HK-2 (cell line): ENCODE measurements at regions not wholly inside any gene's neighbourhood (a gene's known extent, or its start where the extent isn't known, plus 50 kb on each side); places are given as distances from the start of the nearest gene placed in this dataset.

Experiments
- DNase-seq: peaks from one replicate; pipeline ENCODE4 v3.0.0-alpha.2; 2018; ENCODE audit not compliant: unreplicated experiment

GRCh38 chr16:73883126-73883525, 413.5 kb upstream of the PSMD7 start:
- no peak for DNase-seq

GRCh38 chr16:73882651-73883050, 414.0 kb upstream of the PSMD7 start:
- no peak for DNase-seq

- no peak for DNase-seq
Observed at GRCh38 chr16:73882033-73882432, 414.6 kb upstream of the PSMD7 start.

GRCh38 chr16:73879621-73880020, 417.0 kb upstream of the PSMD7 start:
- no peak for DNase-seq

GRCh38 chr16:73878611-73879010, 418.0 kb upstream of the PSMD7 start:
- no peak for DNase-seq

GRCh38 chr16:73877150-73877549, 419.5 kb upstream of the PSMD7 start:
- no peak for DNase-seq

- DNase-seq: no peak
Observed at GRCh38 chr16:73875996-73876690, 420.5 kb upstream of the PSMD7 start.

GRCh38 chr16:73874324-73874723, 422.3 kb upstream of the PSMD7 start:
- no peak for DNase-seq

- DNase-seq: no peak
Observed at GRCh38 chr16:73873643-73874042, 423.0 kb upstream of the PSMD7 start.

- no peak for DNase-seq
Observed at GRCh38 chr16:73872856-73873255, 423.8 kb upstream of the PSMD7 start.

GRCh38 chr16:73871088-73871733, 425.4 kb upstream of the PSMD7 start:
- DNase-seq: no peak

GRCh38 chr16:73869126-73869525, 427.5 kb upstream of the PSMD7 start:
- no peak for DNase-seq

- no peak for DNase-seq
Observed at GRCh38 chr16:73864868-73865267, 431.7 kb upstream of the PSMD7 start.

- no peak for DNase-seq
Observed at GRCh38 chr16:73858326-73858725, 438.3 kb upstream of the PSMD7 start.

- no peak for DNase-seq
Observed at GRCh38 chr16:73853968-73854367, 442.6 kb upstream of the PSMD7 start.

GRCh38 chr16:73852561-73852960, 444.1 kb upstream of the PSMD7 start:
- no peak for DNase-seq

GRCh38 chr16:73848993-73849392, 447.6 kb upstream of the PSMD7 start:
- DNase-seq: no peak

GRCh38 chr16:73847090-73847489, 449.5 kb upstream of the PSMD7 start:
- DNase-seq: no peak

GRCh38 chr16:73846356-73846755, 450.3 kb upstream of the PSMD7 start:
- no peak for DNase-seq

GRCh38 chr16:73846007-73846330, 450.6 kb upstream of the PSMD7 start:
- no peak for DNase-seq

GRCh38 chr16:73845238-73846006, 451.2 kb upstream of the PSMD7 start:
- DNase-seq: no peak

- DNase-seq: no peak
Observed at GRCh38 chr16:73840728-73841127, 455.9 kb upstream of the PSMD7 start.

GRCh38 chr16:73831220-73831619, 465.4 kb upstream of the PSMD7 start:
- no peak for DNase-seq
